ENCODE measurements at regions not wholly inside any gene's neighbourhood (a gene's known extent, or its start where the extent isn't known, plus 50 kb on each side); places are given as distances from the start of the nearest gene placed in this dataset.
"Not testable (repeated sequence)": the region's sequence is repeated elsewhere in the genome, so short reads cannot be mapped to it uniquely, and the experiment has no call there.

GRCh38 chr21:10325546-10325945 is 195.8 kb upstream of the TPTE start:
- peak; percentile 96 for DNase-seq (ENCODE audit: low spot score)

GRCh38 chr21:10326146-10326545 is 195.2 kb upstream of the TPTE start:
- DNase-seq (ENCODE audit: low spot score), result not testable (repeated sequence)

GRCh38 chr21:10328646-10329045 is 192.7 kb upstream of the TPTE start:
- DNase-seq (ENCODE audit: low spot score), result not testable (repeated sequence)

- DNase-seq (ENCODE audit: low spot score), result not testable (repeated sequence)
These were observed 190.7 kb upstream of the TPTE start for GRCh38 chr21:10330641-10331119.

- DNase-seq (ENCODE audit: low spot score), result not testable (repeated sequence)
These were observed 190.2 kb upstream of the TPTE start for GRCh38 chr21:10331134-10331533.

- DNase-seq (ENCODE audit: low spot score), result not testable (repeated sequence)
These were observed 188.4 kb upstream of the TPTE start for GRCh38 chr21:10332935-10333334.

- DNase-seq (ENCODE audit: low spot score), result not testable (repeated sequence)
These were observed 187.0 kb upstream of the TPTE start for GRCh38 chr21:10334391-10334790.

- DNase-seq (ENCODE audit: low spot score), result not testable (repeated sequence)
These were observed 179.0 kb upstream of the TPTE start for GRCh38 chr21:10342261-10342956.

GRCh38 chr21:10343146-10343935 is 178.0 kb upstream of the TPTE start:
- DNase-seq (ENCODE audit: low spot score), result not testable (repeated sequence)

- not testable (repeated sequence) for DNase-seq (ENCODE audit: low spot score)
These were observed 177.1 kb upstream of the TPTE start for GRCh38 chr21:10344266-10344665.

- DNase-seq (ENCODE audit: low spot score), result not testable (repeated sequence)
These were observed 176.2 kb upstream of the TPTE start for GRCh38 chr21:10345178-10345612.

GRCh38 chr21:10346249-10346648 is 175.1 kb upstream of the TPTE start:
- not testable (repeated sequence) for DNase-seq (ENCODE audit: low spot score)

GRCh38 chr21:10346933-10347615 is 174.3 kb upstream of the TPTE start:
- not testable (repeated sequence) for DNase-seq (ENCODE audit: low spot score)

- DNase-seq (ENCODE audit: low spot score), result not testable (repeated sequence)
These were observed 173.7 kb upstream of the TPTE start for GRCh38 chr21:10347675-10348074.

- DNase-seq (ENCODE audit: low spot score), result not testable (repeated sequence)
These were observed 173.2 kb upstream of the TPTE start for GRCh38 chr21:10348150-10348549.

GRCh38 chr21:10354851-10355578 is 166.4 kb upstream of the TPTE start:
- DNase-seq (ENCODE audit: low spot score), result not testable (repeated sequence)

GRCh38 chr21:10359120-10359519 is 162.3 kb upstream of the TPTE start:
- not testable (repeated sequence) for DNase-seq (ENCODE audit: low spot score)

- not testable (repeated sequence) for DNase-seq (ENCODE audit: low spot score)
These were observed 161.5 kb upstream of the TPTE start for GRCh38 chr21:10359911-10360310.

GRCh38 chr21:10361214-10361736 is 160.1 kb upstream of the TPTE start:
- not testable (repeated sequence) for DNase-seq (ENCODE audit: low spot score)

GRCh38 chr21:10362816-10363215 is 158.6 kb upstream of the TPTE start:
- not testable (repeated sequence) for DNase-seq (ENCODE audit: low spot score)

GRCh38 chr21:10363321-10363720 is 158.1 kb upstream of the TPTE start:
- not testable (repeated sequence) for DNase-seq (ENCODE audit: low spot score)

Data from umbilical cord (tissue), 1 donor.